ENCODE measurements at regions not wholly inside any gene's neighbourhood (a gene's known extent, or its start where the extent isn't known, plus 50 kb on each side); places are given as distances from the start of the nearest gene placed in this dataset.

DNA sequence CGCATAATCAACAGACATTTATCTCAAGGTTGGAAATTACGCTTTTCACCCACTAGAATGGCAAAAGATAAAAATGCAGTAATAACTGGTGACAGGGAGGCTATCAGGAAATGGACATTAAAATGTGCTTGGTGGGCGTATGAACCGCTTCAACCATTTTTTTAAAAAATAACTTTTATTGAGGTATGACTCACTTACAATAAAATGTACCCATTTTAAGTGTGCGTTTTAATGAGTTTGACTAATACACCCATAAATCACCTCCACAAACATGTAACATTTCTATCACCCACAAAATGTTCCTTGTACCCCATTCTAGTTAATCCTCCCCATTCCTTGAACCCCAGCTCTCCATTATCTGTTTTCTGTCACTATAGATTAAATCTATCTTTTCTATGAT is 96.8 kb downstream of the IYD start:
- no peak overlapping the region for H3K4me3 ChIP-seq (ENCODE audit: low read depth in 2 of 2, low read length in 1 of 2)
- 27% methylated on average over 5 of the region's 5 CpGs for WGBS (ENCODE audit: low lambda C conversion rate)
- no peaks in the 10 kb centered on the region for H3F3A ChIP-seq (replicated peaks; ENCODE audit: insufficient read depth)
- TF ChIP-seq FOXJ3 (CRISPR knock-in tag; IDR thresholded peaks at IDR 0.05) (no peak), SMC3 (IDR thresholded peaks at IDR 0.05; ENCODE audit: low read depth, low read length) (no peak), SIN3A (IDR thresholded peaks at IDR 0.05; ENCODE audit: borderline replicate concordance, low read depth, low read length) (no peak), NRF1 (IDR thresholded peaks at IDR 0.05; ENCODE audit: low read depth, low read length) (no peak), JUND (IDR thresholded peaks at IDR 0.05) (no peak), NFIC (IDR thresholded peaks at IDR 0.05; ENCODE audit: borderline replicate concordance) (no peak), GATA2 (CRISPR knock-in tag; IDR thresholded peaks at IDR 0.05) (no peak), POLR2AphosphoS5 (IDR thresholded peaks at IDR 0.05; ENCODE audit: low read depth, low read length) (no peak), FOSL2 (IDR thresholded peaks at IDR 0.05; ENCODE audit: borderline replicate concordance, low read depth) (no peak), RCOR1 (IDR thresholded peaks at IDR 0.05; ENCODE audit: low read length) (no peak)
- TF ChIP-seq, protein P1, sequence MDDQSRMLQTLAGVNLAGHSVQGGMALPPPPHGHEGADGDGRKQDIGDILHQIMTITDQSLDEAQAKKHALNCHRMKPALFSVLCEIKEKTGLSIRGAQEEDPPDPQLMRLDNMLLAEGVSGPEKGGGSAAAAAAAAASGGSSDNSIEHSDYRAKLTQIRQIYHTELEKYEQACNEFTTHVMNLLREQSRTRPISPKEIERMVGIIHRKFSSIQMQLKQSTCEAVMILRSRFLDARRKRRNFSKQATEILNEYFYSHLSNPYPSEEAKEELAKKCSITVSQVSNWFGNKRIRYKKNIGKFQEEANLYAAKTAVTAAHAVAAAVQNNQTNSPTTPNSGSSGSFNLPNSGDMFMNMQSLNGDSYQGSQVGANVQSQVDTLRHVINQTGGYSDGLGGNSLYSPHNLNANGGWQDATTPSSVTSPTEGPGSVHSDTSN (IDR thresholded peaks at IDR 0.05), result no peak
- TF ChIP-seq, protein P2, sequence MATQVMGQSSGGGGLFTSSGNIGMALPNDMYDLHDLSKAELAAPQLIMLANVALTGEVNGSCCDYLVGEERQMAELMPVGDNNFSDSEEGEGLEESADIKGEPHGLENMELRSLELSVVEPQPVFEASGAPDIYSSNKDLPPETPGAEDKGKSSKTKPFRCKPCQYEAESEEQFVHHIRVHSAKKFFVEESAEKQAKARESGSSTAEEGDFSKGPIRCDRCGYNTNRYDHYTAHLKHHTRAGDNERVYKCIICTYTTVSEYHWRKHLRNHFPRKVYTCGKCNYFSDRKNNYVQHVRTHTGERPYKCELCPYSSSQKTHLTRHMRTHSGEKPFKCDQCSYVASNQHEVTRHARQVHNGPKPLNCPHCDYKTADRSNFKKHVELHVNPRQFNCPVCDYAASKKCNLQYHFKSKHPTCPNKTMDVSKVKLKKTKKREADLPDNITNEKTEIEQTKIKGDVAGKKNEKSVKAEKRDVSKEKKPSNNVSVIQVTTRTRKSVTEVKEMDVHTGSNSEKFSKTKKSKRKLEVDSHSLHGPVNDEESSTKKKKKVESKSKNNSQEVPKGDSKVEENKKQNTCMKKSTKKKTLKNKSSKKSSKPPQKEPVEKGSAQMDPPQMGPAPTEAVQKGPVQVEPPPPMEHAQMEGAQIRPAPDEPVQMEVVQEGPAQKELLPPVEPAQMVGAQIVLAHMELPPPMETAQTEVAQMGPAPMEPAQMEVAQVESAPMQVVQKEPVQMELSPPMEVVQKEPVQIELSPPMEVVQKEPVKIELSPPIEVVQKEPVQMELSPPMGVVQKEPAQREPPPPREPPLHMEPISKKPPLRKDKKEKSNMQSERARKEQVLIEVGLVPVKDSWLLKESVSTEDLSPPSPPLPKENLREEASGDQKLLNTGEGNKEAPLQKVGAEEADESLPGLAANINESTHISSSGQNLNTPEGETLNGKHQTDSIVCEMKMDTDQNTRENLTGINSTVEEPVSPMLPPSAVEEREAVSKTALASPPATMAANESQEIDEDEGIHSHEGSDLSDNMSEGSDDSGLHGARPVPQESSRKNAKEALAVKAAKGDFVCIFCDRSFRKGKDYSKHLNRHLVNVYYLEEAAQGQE (IDR thresholded peaks at IDR 0.05; ENCODE audit: low read depth, low read length), result no peak
- TF ChIP-seq, protein P3, sequence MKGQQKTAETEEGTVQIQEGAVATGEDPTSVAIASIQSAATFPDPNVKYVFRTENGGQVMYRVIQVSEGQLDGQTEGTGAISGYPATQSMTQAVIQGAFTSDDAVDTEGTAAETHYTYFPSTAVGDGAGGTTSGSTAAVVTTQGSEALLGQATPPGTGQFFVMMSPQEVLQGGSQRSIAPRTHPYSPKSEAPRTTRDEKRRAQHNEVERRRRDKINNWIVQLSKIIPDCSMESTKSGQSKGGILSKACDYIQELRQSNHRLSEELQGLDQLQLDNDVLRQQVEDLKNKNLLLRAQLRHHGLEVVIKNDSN (IDR thresholded peaks at IDR 0.05; ENCODE audit: borderline replicate concordance, low read depth), result no peak
- TF ChIP-seq, protein P4, sequence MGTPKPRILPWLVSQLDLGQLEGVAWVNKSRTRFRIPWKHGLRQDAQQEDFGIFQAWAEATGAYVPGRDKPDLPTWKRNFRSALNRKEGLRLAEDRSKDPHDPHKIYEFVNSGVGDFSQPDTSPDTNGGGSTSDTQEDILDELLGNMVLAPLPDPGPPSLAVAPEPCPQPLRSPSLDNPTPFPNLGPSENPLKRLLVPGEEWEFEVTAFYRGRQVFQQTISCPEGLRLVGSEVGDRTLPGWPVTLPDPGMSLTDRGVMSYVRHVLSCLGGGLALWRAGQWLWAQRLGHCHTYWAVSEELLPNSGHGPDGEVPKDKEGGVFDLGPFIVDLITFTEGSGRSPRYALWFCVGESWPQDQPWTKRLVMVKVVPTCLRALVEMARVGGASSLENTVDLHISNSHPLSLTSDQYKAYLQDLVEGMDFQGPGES (IDR thresholded peaks at IDR 0.05; ENCODE audit: low read depth, low read length), result no peak
- H2AFZ ChIP-seq (ENCODE audit: low read depth), result no peak overlapping the region
- CTCF ChIA-PET, result interaction anchor here (1.3 kb wide), 1 partner anchor 13 kb away, joined by 3 read pairs; no protein-coding TSS in a partner anchor
- POLR2A ChIA-PET, result interaction anchor here (0.6 kb wide), 1 partner anchor 203 kb away, joined by 3 read pairs; no protein-coding TSS in a partner anchor
- no peaks in the 10 kb centered on the region for H3K4me1 ChIP-seq (ENCODE audit: control insufficient read depth in 1 of 2, insufficient read depth in 2 of 2, low read depth in 1 of 2, low read length in 1 of 2)
- H3K36me3 ChIP-seq (replicated peaks in 1 of 2; ENCODE audit: control insufficient read depth in 1 of 2, insufficient read depth in 2 of 2, low read length in 1 of 2), result no peaks in the 10 kb centered on the region
- H4K20me1 ChIP-seq (ENCODE audit: insufficient read depth), result no peaks in the 10 kb centered on the region
- H3K4me2 ChIP-seq, result no peak overlapping the region
- H3K27ac ChIP-seq (ENCODE audit: low read depth in 2 of 2, low read length in 1 of 2), result no peak overlapping the region
- DNase-seq, result no peak
- no peaks in the 10 kb centered on the region for H3K9me3 ChIP-seq
- no peaks in the 10 kb centered on the region for H3K9me2 ChIP-seq
- H3K27me3 ChIP-seq (ENCODE audit: insufficient read depth), result no peaks in the 10 kb centered on the region
- no peaks in the 10 kb centered on the region for H3K79me2 ChIP-seq (ENCODE audit: insufficient read depth)
- H3K9ac ChIP-seq, result no peak overlapping the region

Measured in SK-N-SH (cell line).